ENCODE measurements at regions not wholly inside any gene's neighbourhood (a gene's known extent, or its start where the extent isn't known, plus 50 kb on each side); places are given as distances from the start of the nearest gene placed in this dataset.

GRCh38 chr2:19542796-19543662 lies 184.6 kb upstream of the OSR1 start:
- DNase-seq, result no peak
- ChIA-PET CTCF (interaction anchor here (1.6 kb wide), 1 partner anchor 26 kb away, joined by 6 read pairs; no protein-coding TSS in a partner anchor), POLR2A (ENCODE audit: unreplicated experiment) (no interaction called here)
- no peak for ATAC-seq
- Histone ChIP-seq H3K9me3 (ENCODE audit: low read length) (no peaks in the 10 kb centered on the region), H3K4me2 (ENCODE audit: low read length) (no peak overlapping the region), H3K36me3 (ENCODE audit: low read depth, low read length) (no peaks in the 10 kb centered on the region), H3K79me2 (ENCODE audit: low read length) (no peaks in the 10 kb centered on the region), H3K4me3 (ENCODE audit: low read length) (no peak overlapping the region), H3K9ac (ENCODE audit: low read length) (no peak overlapping the region), H3K9me2 (replicated peaks; ENCODE audit: low read length) (0 out of 2 replicates have a peak, but pooled peaks cover 3% of the 10 kb centered on the region), H3K27ac (ENCODE audit: low read length) (no peak overlapping the region), H3K4me1 (ENCODE audit: insufficient read depth, low read length) (peaks cover 58% of the 10 kb centered on the region), H3K27me3 (ENCODE audit: low read length) (no peaks in the 10 kb centered on the region), H3F3A (ENCODE audit: low read length, unreplicated experiment) (peaks cover 21% of the 10 kb centered on the region), H2AFZ (ENCODE audit: low read length) (no peak overlapping the region), H4K20me1 (ENCODE audit: low read length) (no peaks in the 10 kb centered on the region)
- BruUV-seq (replicated peaks), result no TSS peak
- intact Hi-C loops (cut with micrococcal nuclease), result loop anchor here (10.0 kb wide), 1 partner anchor 138 kb away; no protein-coding TSS in a partner anchor
- TF ChIP-seq CTCF (conservative IDR thresholded peaks at IDR 0.05; ENCODE audit: low read depth, low read length) (no peak), EZH2phosphoT487 (IDR thresholded peaks at IDR 0.05; ENCODE audit: borderline replicate concordance, low read length) (no peak), EZH2 (IDR thresholded peaks at IDR 0.05; ENCODE audit: low read length, unreplicated experiment) (no peak)

GRCh38 chr2:19541884-19542283 lies 183.5 kb upstream of the OSR1 start:
- Histone ChIP-seq H3K4me3 (ENCODE audit: low read length) (no peak overlapping the region), H3K9me3 (ENCODE audit: low read length) (no peaks in the 10 kb centered on the region), H2AFZ (ENCODE audit: low read length) (0 out of 2 replicates have a peak overlapping the region, but pooled peaks have one; percentile 13), H3K79me2 (ENCODE audit: low read length) (no peaks in the 10 kb centered on the region), H3F3A (ENCODE audit: low read length, unreplicated experiment) (peaks cover 23% of the 10 kb centered on the region), H3K27me3 (ENCODE audit: low read length) (no peaks in the 10 kb centered on the region), H3K4me2 (ENCODE audit: low read length) (peak overlapping the region; percentile 43), H3K36me3 (ENCODE audit: low read depth, low read length) (no peaks in the 10 kb centered on the region), H3K4me1 (ENCODE audit: insufficient read depth, low read length) (peaks cover 67% of the 10 kb centered on the region), H3K27ac (ENCODE audit: low read length) (peak overlapping the region; percentile 98), H3K9me2 (replicated peaks; ENCODE audit: low read length) (0 out of 2 replicates have a peak, but pooled peaks cover 3% of the 10 kb centered on the region), H4K20me1 (ENCODE audit: low read length) (no peaks in the 10 kb centered on the region), H3K9ac (ENCODE audit: low read length) (peak overlapping the region; percentile 36)
- TF ChIP-seq CTCF (conservative IDR thresholded peaks at IDR 0.05; ENCODE audit: low read depth, low read length), result no peak; the same call in 1 of the 2 replicates
- TF ChIP-seq EZH2 (IDR thresholded peaks at IDR 0.05; ENCODE audit: low read length, unreplicated experiment), result no peak
- no peak for ATAC-seq
- peak; percentile 43 for DNase-seq
- intact Hi-C loops (cut with micrococcal nuclease), result loop anchor here (1.0 to 10.0 kb wide), 5 partner anchors 27 to 137 kb away; no protein-coding TSS in a partner anchor
- CTCF ChIA-PET, result interaction anchor here (0.6 to 1.6 kb wide), 2 partner anchors 27 to 82 kb away, joined by 4 to 6 read pairs; no protein-coding TSS in a partner anchor
- POLR2A ChIA-PET (ENCODE audit: unreplicated experiment), result no interaction called here
- BruUV-seq (replicated peaks), result no TSS peak

Measured in PC-3 (cell line).